ENCODE measurements at regions not wholly inside any gene's neighbourhood (a gene's known extent, or its start where the extent isn't known, plus 50 kb on each side); places are given as distances from the start of the nearest gene placed in this dataset.
"Not testable (repeated sequence)": the region's sequence is repeated elsewhere in the genome, so short reads cannot be mapped to it uniquely, and the experiment has no call there.

DNA sequence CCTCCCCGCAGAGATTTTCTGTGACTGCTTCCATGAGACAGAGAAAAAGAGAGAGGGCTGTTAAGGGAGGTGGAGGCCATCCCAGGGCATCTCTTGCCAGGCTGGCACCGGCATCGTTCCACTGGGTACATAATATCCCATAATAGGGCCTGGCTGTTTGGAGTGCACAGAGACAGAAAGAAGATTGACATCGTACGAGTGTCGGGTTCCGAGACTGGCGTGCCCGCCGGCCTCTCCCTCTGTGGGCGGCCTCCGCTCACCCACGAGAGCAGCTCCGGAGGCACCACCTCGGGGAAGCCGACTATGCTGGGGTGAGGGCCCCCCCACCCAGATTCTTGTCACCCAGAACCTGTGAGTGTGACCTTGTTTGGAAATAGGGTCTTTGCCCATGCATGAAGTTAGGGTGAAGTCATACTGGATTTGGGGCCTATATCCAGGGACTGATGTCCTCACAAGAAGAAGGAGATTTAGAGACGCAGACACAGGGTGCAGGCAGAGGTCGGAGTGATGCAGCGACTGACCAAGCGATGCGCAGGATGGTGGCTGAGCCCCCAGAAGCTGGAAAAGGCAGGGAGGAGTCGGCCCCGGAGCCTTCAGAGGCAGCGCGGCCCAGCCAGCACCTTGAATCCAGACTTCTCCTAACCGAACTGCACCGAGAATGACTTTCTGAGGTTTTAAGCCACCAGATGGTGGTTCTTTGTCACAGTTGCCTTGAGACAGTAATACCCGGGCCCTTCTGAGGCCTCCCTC is 101.8 kb upstream of the CIBAR2 start:
- no peak overlapping the region for H3K27ac ChIP-seq
- no peak for DNase-seq (ENCODE audit: low read depth, low spot score)

DNA sequence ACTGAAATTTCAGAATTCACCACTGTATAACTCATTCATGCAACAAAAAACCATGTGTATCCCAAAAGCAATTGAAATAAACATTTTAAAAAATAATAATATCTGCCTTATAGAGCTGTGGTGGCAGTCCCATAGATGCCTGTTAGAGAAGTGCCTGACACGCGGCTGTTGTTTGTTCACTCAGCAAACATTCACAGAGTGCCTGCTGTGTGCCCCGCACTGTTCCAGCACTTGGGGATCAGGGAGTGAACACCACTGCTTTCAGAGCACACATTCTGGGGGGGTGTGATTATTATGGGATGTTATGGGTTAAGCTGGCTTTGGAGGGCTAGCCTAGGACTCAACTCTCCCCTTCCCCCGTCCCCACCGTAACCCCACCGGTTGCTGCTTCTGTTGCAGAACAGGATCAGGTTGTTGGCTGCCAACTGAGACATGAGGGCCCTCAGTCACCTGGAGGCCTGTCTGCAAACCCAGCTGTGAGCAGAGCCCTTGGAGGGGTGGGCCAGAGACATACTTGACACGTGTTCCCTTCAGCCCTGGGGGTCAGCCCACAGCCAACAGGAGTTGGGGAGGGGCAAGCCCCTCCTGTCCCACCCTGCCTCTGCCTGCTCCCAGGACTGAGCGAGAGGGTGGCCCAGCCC is 103.3 kb upstream of the CIBAR2 start:
- H3K27ac ChIP-seq = no peak overlapping the region
- DNase-seq (ENCODE audit: low read depth, low spot score) = no peak

DNA sequence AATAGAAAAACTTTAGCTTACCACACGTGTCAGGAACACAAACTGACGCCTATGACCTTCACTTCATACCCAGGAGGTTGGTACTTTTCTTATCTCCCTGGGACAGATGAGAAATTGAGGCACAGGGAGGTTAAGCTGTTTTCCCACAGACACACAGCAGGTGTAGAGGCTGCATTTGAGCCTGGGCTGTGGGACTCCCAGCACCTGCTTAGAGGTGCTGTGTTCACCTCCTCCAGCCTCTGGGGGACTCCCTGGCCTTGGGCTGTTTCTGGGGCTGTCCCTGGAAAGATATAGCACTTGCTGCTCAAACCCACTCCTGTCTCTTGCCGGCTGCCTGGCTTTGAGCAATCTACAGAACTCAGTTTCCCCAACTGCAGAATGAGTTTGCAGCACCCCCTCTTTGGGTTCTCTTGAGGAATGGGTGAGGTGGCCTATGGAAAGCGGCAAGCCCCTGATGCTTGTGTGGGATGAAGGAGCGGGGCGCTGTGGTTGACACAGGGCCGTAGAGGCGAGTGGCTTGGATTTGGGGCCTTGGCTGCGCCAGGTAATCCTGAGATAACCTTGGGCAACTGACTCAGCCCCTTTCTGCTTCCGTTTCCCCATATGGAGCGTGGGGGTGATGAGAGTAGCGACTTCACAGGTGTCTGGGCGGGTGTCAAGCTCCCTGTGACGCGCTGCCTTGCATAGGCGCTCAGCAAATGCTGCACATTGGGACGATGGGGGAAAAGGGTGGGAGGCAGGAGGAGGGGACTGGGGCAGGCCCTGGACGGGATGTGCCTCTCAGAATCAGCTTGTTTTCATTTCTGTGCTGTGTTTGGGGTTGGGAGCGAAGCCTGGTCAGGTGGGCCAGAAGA is 104.5 kb upstream of the CIBAR2 start:
- DNase-seq (ENCODE audit: low read depth, low spot score) = no peak
- no peak overlapping the region for H3K27ac ChIP-seq

DNA sequence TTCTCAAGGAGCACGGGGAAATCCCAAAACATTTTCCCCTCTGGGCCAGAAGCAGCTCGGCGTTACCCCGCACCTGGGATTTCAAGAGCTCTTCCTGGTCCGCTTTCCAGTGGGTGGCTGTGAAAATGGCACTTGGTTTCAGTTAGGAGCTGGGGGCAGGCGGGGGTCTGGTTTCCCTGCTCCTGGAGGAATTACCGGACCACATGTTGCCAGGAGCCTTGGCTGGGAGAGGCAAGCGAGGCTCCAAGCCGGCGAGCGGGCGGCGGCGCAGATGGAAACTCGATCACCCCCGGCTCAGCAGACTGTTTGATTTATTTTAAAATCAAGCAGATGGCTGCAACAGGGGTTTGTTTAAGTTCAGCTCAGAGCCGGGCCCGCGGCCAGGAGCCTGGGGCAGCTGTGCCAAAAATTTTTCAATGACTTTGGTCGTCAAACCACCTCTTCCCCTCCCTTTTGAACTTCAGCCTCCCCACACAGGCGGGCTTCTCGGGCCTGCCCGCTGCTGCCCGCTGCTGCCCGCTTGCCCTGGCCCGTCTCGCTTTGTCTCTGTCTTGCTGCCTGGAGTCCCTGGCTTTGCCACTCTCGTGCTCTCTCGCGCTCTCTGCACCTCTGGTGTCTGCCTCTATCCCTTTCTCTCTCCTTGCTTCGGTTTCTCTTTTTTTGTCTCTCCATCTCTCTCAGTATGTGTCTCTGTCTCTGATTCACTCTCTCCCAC is 108.0 kb upstream of the CIBAR2 start:
- DNase-seq (ENCODE audit: low read depth, low spot score) = no peak
- H3K27ac ChIP-seq = peak overlapping the region; percentile 42

DNA sequence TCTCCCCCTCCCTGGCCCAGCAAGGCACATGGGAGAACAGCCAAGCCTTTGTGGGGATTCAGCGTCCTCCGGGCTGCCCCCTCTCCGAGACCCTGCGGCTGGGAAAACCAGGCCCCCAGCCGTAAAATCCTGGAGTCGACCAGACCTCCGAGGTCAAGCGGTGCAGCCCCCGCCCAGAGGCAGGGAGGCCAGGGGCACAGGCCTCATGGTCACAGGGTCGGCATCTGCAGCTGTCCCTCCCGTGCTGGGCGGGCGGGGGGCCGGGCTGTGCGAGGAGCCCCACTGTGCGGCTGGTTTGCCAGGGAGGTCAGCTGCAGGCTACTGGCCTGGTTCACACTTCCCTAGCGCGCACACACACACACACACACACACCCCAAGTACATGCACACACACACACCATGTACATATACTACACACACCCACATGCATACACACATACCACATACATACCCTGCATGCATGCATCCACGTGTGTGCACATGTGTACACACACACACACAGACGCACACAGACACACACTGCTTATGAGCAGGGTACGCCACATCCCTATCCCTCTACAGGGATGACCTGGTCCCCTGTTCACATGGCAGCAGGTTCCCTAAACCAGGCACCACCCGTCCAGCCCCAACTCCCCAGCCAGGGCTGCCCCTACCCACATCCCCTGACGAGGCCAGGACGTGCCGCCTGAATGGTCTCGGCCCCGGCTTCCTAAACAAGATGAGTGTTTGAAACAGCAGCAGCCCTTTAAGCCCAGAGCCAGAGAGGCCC is 108.9 kb upstream of the CIBAR2 start:
- H3K27ac ChIP-seq = no peak overlapping the region
- DNase-seq (ENCODE audit: low read depth, low spot score) = no peak

DNA sequence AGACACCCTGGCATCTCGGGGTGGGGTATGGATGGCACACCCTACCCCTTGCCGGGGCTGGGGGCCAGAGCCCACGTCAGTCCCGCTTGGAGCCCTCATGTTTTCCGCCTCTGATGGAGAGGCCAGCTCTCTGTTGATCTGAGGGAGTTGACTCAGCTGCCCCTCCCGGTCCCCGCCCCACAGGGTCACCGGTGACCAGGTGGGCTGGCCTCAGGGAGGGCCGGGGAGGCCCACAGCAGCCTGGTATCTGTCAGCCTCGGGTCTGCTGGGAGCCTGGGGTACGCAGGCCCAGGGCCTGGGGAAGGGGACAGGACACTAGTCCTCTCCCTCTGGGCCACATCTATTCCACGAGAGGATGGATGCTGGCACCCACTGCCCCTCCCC is 109.5 kb upstream of the CIBAR2 start:
- H3K27ac ChIP-seq = no peak overlapping the region
- no peak for DNase-seq (ENCODE audit: low read depth, low spot score)

DNA sequence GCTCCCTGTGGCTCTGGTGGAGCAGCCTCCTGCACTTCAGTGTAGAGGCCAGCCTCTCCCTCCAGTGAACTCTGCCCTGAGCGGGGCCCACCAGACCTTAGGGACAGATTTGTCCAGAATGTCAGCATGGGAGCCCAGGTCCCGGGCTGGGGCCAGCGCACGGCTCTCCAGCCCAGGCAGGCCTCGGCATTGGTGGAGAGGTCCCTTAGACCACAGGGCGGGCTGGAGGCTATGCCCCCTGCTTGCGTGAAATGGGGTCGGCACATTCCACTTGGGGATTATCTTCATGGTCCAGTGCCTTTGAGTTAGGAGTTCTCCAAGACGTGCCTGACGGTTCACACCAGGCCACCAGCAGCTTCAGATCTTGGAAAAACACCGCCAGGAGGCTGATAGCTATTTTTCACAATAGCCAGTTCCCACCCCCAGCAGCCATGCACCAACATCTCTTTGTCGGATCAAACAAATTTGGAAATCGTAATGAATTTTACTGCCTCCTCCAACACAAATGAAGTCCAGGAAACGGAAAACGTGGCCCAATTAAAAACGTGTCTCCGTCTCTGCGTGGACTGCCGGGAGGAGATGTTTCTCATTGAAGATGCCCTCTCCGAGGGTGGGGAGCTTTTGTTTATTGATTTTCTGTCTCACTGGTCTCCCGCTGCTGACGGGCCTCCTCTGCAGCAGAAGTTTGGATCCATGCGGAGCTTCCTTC is 110.0 kb upstream of the CIBAR2 start:
- DNase-seq (ENCODE audit: low read depth, low spot score) = no peak

DNA sequence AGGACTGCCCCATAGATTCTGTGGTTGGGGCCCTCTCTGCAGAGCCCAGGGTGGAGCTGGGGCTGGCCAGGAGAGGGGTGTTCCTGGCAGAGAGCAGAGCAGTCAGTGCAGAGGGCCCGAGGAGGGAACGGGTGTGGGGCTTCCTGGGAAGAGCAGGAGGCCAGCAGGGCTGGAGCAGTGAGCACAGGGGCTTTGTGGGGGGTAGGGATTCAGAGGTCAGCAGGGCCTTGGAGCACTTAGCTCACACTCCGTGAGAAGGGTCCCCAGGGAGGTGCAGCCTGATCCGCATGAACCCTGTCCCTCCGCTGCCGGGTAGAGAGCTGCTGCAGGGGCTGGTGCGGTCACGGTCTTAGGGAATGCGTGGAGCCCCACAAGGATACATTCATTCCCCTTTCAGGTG is 113.0 kb upstream of the CIBAR2 start:
- H3K27ac ChIP-seq = no peak overlapping the region
- no peak for DNase-seq (ENCODE audit: low read depth, low spot score)

More for the DNA sequence above, 110.0 kb upstream of the CIBAR2 start:
- H3K27ac ChIP-seq = no peak overlapping the region

DNA sequence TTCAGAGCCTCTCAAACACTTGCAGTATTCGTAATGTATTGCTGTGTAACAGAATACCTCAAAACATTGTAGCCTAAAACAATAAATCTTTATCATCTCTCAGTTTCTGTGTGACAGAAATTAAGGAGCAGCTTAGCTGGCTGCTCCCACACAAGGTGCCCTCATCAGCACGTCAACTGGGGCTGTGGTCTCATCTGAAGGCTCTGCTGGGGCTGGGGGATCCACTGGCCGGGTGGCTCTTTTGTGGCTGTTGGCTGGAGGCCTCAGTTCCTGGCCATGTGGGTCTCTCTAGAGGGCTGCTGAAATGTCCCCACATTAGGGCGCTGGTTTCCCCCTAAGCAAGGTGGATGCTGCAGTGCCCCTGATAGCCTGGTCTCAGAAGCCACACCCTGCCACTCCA is 113.4 kb upstream of the CIBAR2 start:
- H3K27ac ChIP-seq = no peak overlapping the region

DNA sequence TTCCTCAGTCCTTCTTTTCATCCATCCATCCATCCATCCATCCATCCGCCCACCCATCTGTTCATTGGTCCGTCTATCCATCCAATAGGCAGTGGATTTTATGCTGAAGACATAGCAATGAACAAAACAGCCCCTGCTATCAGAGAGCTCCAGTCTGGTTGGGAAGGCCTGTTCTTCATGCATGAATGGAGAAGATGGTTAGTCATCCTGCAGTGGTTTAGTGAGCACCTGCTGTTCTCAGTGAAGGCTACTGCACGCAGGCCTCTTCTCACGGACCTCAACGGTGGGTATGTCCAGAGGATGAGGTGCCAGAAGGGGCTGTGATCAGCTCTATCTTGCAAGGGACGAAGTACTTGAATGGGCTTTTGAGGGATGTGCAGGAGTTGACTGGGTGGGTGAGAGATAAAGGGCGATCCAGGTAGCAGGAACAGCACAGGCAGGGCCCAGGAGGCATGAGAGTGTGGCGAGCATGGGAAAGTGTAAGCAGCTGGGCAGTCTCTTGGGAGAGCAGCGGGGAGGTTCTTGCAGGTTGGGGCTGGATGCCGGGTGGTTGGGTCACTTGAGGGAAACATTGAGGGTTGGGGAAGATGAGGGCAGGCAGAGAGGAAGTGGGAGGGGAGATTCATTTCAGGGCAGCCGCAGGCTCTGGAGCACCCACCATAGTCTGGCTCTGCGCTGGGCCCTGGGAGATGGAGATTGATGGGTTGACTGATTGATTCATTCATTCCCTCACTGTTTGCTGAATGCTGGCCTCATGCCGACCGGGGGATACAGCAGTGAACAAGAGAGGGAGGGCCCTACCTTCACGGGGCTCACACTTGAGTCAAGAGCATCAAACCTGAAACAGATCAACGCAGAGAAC is 115.0 kb upstream of the CIBAR2 start:
- no peak overlapping the region for H3K27ac ChIP-seq
- DNase-seq (ENCODE audit: low read depth, low spot score) = no peak

More for the DNA sequence above, 113.4 kb upstream of the CIBAR2 start:
- DNase-seq (ENCODE audit: low read depth, low spot score) = no peak

DNA sequence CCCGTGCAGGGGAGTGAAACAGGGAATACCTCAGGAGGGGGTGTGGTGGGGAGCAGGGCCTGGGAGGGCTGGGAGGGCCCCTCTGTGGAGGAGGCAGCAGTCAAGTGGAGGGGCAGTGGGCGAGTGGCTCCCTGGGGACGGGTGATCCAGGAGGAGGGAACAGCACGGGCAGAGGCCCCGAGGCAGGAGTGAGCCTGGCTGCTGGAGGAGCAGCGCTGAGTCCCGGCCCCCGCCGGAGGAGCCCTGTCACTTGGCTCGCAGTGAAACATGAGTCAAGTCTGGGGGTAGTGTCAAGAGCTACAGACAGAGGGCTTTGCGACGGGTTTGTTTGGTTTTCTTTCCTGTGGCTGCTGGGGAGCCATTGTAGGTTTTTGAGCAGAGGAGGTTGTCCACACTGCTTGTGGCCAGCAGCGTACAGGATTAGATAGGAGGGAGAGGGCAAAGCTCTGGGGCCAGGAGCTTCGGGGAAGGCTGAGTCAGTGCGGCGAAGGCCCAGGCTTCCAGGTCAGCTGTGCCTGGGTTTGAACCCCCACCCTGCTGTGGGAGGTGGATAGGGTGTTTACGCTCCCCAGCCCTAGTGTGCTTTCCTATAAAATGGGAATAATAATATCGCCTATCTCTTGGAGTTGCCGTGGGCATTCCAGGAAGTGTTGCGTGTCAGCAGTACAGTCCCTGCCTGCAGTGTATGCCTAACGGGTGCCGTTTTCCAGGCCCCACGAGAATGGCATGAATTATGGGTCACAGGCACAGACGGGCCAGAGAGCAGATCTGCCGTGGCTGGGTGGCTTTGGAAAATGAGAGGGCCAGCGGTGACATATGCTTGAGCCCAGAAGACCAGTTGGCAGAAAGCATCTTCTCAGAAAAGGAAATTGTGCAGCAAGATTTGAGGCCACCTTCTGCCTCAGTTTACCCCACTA is 115.9 kb upstream of the CIBAR2 start:
- no peak for DNase-seq (ENCODE audit: low read depth, low spot score)
- H3K27ac ChIP-seq = no peak overlapping the region

DNA sequence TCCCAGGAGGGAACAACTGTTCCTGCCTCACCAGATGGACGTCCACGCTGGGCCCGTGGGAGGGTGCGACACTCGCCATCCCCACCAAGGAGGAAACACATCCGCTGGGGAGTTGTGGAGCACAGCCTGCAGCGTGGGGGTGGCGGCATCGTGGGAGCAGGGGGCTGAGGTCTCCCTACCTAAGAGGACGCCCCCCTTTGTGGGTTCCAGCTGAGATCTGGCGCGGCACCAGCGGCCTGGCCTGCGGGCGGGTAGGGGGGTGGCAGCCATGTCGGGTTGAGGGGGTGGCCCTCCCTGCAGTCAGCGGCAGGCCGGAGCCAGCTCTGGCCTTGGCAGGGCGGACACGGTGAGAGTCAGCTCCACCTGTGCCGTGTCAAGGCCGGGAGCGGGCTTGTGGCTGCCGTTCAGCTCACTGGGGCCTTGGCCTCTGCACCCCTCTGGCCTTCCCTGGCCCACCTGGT is 116.7 kb upstream of the CIBAR2 start:
- DNase-seq (ENCODE audit: low read depth, low spot score) = no peak
- H3K27ac ChIP-seq = no peak overlapping the region

DNA sequence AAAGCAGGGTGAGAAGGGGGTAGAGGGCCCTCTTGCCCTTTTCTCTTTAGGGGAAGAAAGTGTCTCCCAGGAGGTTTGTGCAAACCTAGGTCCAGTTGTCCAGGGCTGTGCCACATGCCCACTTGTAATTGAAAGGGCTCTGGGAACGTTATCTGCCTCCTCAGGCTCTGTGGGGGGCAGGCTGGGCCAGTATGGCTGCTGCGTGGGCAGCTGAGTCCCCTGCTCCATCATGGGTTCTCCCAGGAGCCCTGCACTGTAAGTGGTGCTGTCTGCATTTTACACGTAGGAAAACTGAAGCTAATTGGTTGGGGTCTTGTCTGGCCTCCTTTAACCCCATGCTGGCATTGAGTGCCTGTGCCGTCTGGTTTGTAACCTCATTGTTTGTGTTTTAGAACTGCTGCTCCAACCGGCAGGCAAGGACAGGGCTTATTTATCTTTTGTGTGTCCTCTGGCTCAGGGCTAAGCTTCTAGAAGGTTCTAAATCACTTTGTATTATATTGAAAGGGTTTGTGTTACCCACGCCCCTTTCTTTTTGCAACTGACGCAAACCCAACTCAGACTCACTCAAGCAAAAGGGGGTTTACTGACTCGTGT is 117.7 kb upstream of the CIBAR2 start:
- DNase-seq (ENCODE audit: low read depth, low spot score) = no peak
- H3K27ac ChIP-seq = no peak overlapping the region

DNA sequence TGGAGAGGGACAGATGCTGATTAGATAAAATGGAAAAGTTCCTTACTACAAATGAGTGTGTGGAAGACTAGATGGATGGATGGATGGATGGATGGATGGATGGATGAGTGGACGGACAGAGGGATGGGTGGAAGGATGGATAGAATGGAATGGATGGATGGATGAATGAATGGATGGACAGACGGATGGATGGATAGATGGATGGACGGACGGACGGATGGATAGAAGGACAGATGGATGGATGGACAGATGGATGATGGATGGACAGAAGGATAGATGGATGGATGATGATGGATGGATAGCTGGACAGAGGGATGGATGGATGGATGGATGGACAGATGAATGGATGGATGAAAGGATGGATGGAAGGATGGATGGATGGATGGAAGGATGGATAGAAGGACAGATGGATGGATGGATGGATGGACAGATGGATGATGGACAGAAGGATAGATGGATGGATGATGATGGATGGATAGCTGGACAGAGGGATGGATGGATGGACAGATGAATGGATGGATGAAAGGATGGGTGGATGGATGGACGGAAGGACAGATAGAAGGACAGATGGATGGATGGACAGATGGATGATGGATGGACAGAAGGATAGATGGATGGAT is 118.6 kb upstream of the CIBAR2 start:
- not testable (repeated sequence) for DNase-seq (ENCODE audit: low read depth, low spot score); H3K27ac ChIP-seq

DNA sequence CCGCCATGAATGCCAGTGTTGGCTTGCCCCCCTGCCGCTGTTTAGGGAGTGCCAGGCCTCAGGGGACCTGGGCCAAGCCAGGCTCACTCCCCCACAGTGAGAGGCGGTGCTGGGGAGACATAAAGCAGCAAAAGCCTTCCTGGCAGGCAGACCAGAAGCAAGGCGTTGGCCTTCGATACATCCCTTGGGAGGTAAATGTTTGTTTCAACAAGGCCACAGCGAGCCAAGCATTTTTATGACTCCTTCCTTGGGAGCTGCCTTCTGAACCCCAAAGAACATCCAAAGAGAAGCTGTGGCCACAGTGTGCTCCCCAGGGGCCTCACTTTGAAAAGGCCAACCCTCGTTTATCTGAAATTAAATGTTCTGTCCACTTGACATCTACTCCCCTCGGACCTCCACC is 119.7 kb upstream of the CIBAR2 start:
- no peak for DNase-seq (ENCODE audit: low read depth, low spot score)
- no peak overlapping the region for H3K27ac ChIP-seq

DNA sequence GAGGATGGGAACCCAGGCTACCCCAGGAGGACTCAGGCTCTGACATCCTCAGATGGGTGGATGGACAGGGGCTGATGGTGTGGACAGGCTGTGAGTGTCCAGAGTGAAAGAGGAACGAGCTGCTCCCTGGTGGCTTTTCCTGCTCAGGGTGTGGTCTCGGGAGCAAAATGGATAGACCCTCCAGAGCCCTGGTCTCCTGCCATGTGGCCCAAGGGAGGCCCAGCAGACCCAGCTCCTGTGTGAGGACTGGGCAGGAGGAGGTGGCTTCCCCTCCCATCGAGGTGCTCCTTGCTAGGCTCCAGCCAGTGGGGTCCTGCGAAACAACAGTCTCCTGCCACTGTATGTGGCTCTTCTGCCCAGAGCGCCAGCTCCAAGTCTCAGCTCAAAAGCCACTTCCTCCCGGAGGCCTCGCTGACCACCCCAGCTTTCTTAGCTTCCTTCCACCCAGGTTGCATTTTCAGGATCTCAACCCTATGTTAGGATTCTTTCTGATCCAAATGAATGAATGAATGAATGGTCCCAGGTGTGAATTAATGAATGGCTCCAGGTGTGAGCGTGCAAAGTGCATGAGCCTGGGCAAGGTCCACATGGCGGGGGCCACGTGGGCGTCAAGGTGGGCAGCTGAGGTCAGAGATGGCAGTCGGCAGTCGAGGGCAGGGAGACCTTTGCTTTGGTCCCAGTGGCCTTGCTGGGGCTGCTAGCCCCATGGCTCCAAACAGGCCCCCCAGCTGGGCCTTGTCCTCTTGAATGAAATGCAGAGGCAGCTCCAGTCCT is 120.3 kb upstream of the CIBAR2 start:
- no peak overlapping the region for H3K27ac ChIP-seq
- no peak for DNase-seq (ENCODE audit: low read depth, low spot score)
